HepG2 (cell line): ENCODE measurements at regions not wholly inside any gene's neighbourhood (a gene's known extent, or its start where the extent isn't known, plus 50 kb on each side); places are given as distances from the start of the nearest gene placed in this dataset.

ENCODE experiments used
- ATAC-seq: fragments of 200-7000 bp; cut with Tn5 transposase; 3 replicates; pipeline ENCODE4 v1.9.1; 2020; ENCODE audit warnings: mild to moderate bottlenecking, moderate library complexity
- BruUV-seq: library from RNA; stranded (reverse); fragments of 400-500 nt; replicated peaks from 2 replicates; lab custom pipeline; 2021; lab: Mats Ljungman, UMichigan
- CTCF ChIA-PET: fragments of 300-600 bp; formaldehyde crosslinking; extraction: SDS; loops from one replicate; lab custom pipeline; 2021; ENCODE audit warnings: low total read pairs, inconsistent platforms, low intra/inter-chr PET ratio; lab: Yijun Ruan, JAX
- POLR2A ChIA-PET: fragments of 350-600 bp; sonication (Branson Sonifier 250); formaldehyde crosslinking; loops from one replicate; lab custom pipeline; 2020; ENCODE audit warnings: antibody characterized with exemption, inconsistent platforms; lab: Yijun Ruan, JAX
- DNase-seq: peaks from one replicate; pipeline ENCODE4 v3.0.0-alpha.2; 2015; ENCODE audit warnings: low spot score
- FAIRE-seq: peaks from 3 replicates; lab custom pipeline; 2011; peaks lifted over from hg19 to GRCh38; lab: Jason Lieb, UNC
- H2AFZ ChIP-seq: one replicate; pipeline ENCODE4 v1.6.1; 2011; ENCODE audit warnings: low read length, inconsistent platforms
- H3K27ac ChIP-seq: fragments of 300-600 bp; 3 replicates; pipeline ENCODE4 v1.8.0; 2011; ENCODE audit warnings: mixed run types, mild to moderate bottlenecking, mixed read lengths, low read length, inconsistent platforms; ENCODE audit not compliant: insufficient read depth; ENCODE audit errors: extremely low read length
- H3K27me3 ChIP-seq, 2 experiments: fragments of 200-600 bp in 1 of 2; 2 replicates in 1 of 2; 3 replicates in 1 of 2; pipeline versions ENCODE4 v1.6.0 to v1.8.0; 2011; ENCODE audit warnings: low read length in 2 of 2, mild to moderate bottlenecking in 2 of 2, moderate library complexity in 2 of 2, inconsistent platforms in 1 of 2; ENCODE audit not compliant: insufficient read depth in 2 of 2, control insufficient read depth in 1 of 2
- H3K36me3 ChIP-seq, 2 experiments: fragments of 200-600 bp in 1 of 2; replicated peaks in 1 of 2; 2 replicates in 1 of 2; 3 replicates in 1 of 2; pipeline versions ENCODE4 v1.5.1 to v1.8.0; 2011; ENCODE audit warnings: low read length in 2 of 2, inconsistent platforms in 1 of 2; ENCODE audit not compliant: insufficient read depth in 2 of 2, control insufficient read depth in 1 of 2
- H3K4me1 ChIP-seq: 2 replicates; pipeline ENCODE4 v1.5.1; 2012; ENCODE audit warnings: low read length, inconsistent platforms; ENCODE audit not compliant: insufficient read depth
- H3K4me2 ChIP-seq: 2 replicates; pipeline ENCODE4 v1.6.0; 2011; ENCODE audit warnings: low read depth, low read length, inconsistent platforms
- H3K4me3 ChIP-seq, 3 experiments: fragments of 200-600 bp in 1 of 3; sonication (generic), shearing (Covaris generic) in 1 of 3; replicated peaks in 1 of 3; 2 replicates each; pipeline ENCODE4 v1.5.1; 2011 to 2016; ENCODE audit warnings: low read length in 3 of 3, inconsistent platforms in 2 of 3, low read depth in 2 of 3, mild to moderate bottlenecking in 2 of 3, control low read depth in 1 of 3, mixed read lengths in 1 of 3; ENCODE audit not compliant: insufficient read depth in 1 of 3
- H3K79me2 ChIP-seq: one replicate; pipeline ENCODE4 v1.6.1; 2011; ENCODE audit warnings: low read length, inconsistent platforms; ENCODE audit not compliant: insufficient read depth
- H3K9ac ChIP-seq: 2 replicates; pipeline ENCODE4 v1.6.0; 2011; ENCODE audit warnings: mild to moderate bottlenecking, low read depth, low read length, inconsistent platforms; ENCODE audit not compliant: insufficient read depth
- H3K9me3 ChIP-seq: 2 replicates; pipeline ENCODE4 v1.5.1; 2012; ENCODE audit warnings: mild to moderate bottlenecking, low read length
- H4K20me1 ChIP-seq: 2 replicates; pipeline ENCODE4 v1.6.0; 2011; ENCODE audit warnings: inconsistent platforms, mild to moderate bottlenecking, low read length, moderate library complexity; ENCODE audit not compliant: insufficient read depth
- ESRRA ChIP-seq: sonication (generic); formaldehyde crosslinking; IDR thresholded peaks from 2 replicates; pipeline ENCODE4 v1.5.1; 2020; ENCODE audit warnings: mild to moderate bottlenecking, low read depth, missing genetic modification reagents
- KAT7 ChIP-seq: IDR thresholded peaks from 2 replicates; pipeline ENCODE4 v1.6.1; 2018; ENCODE audit warnings: borderline replicate concordance, missing compliant biosample characterization
- KLF12 ChIP-seq: sonication (generic); formaldehyde crosslinking; IDR thresholded peaks from 2 replicates; pipeline ENCODE4 v1.4.0; 2020; ENCODE audit warnings: missing genetic modification reagents, borderline replicate concordance
- NRL ChIP-seq: sonication (generic); formaldehyde crosslinking; IDR thresholded peaks from 2 replicates; pipeline ENCODE4 v1.5.0; 2020; ENCODE audit warnings: missing genetic modification reagents, mild to moderate bottlenecking, moderate library complexity, borderline replicate concordance
- SMAD1 ChIP-seq: sonication (generic); formaldehyde crosslinking; IDR thresholded peaks from 2 replicates; pipeline ENCODE4 v1.4.0; 2020; ENCODE audit warnings: missing genetic modification reagents, low read depth, mild to moderate bottlenecking, borderline replicate concordance
- ZBTB3 ChIP-seq: sonication (generic); formaldehyde crosslinking; IDR thresholded peaks from 2 replicates; pipeline ENCODE4 v1.4.0; 2020; ENCODE audit warnings: low read depth, mild to moderate bottlenecking, moderate library complexity, missing genetic modification reagents, borderline replicate concordance
- ZFAT ChIP-seq: sonication (generic); formaldehyde crosslinking; conservative IDR thresholded peaks from 2 replicates; pipeline ENCODE4 v1.8.1; 2023; ENCODE audit warnings: missing genetic modification reagents, inconsistent platforms
- ZNF230 ChIP-seq: sonication (generic); formaldehyde crosslinking; IDR thresholded peaks from 2 replicates; pipeline ENCODE4 v1.4.0; 2020; ENCODE audit warnings: mild to moderate bottlenecking, missing genetic modification reagents
- ZNF335 ChIP-seq: sonication (generic); formaldehyde crosslinking; IDR thresholded peaks from 2 replicates; pipeline ENCODE4 v1.4.0; 2020; ENCODE audit warnings: missing genetic modification reagents
- WGBS: methylation state at CpG from one replicate; pipeline ENCODE4 v1.1.6; 2017; ENCODE audit warnings: low lambda C conversion rate; 5-methylcytosine and 5-hydroxymethylcytosine counted together
- in situ Hi-C: cut with HindIII; loops from 2 replicates; pipeline ENCODE4 v1.10.0; 2017; ENCODE audit warnings: low pct_unique_long_range_greater_than_20kb; ENCODE audit not compliant: extremely low pct_ligation_motif_present
- intact Hi-C: fragments of 100-400 bp; cut with micrococcal nuclease; formaldehyde crosslinking; loops from one replicate; pipeline ENCODE4 v1.10.0; 2022; ENCODE audit not compliant: unreplicated experiment
- TF ChIP-seq, protein P1 (sequence below): sonication (generic); formaldehyde crosslinking; IDR thresholded peaks from 2 replicates; pipeline ENCODE4 v1.4.0; 2020; ENCODE audit warnings: missing genetic modification reagents, borderline replicate concordance
- TF ChIP-seq, protein P2 (sequence below): sonication (generic); formaldehyde crosslinking; IDR thresholded peaks from 2 replicates; pipeline ENCODE4 v1.9.0; 2022; ENCODE audit warnings: missing genetic modification reagents, mild to moderate bottlenecking, borderline replicate concordance
- TF ChIP-seq, protein P3 (sequence below): sonication (generic); formaldehyde crosslinking; IDR thresholded peaks from 2 replicates; pipeline ENCODE4 v1.4.0; 2020; ENCODE audit warnings: missing genetic modification reagents, mild to moderate bottlenecking, borderline replicate concordance
- TF ChIP-seq, protein P4 (sequence below): sonication (generic); formaldehyde crosslinking; IDR thresholded peaks from 2 replicates; pipeline ENCODE4 v1.4.0; 2020; ENCODE audit warnings: missing genetic modification reagents, borderline replicate concordance

DNA sequence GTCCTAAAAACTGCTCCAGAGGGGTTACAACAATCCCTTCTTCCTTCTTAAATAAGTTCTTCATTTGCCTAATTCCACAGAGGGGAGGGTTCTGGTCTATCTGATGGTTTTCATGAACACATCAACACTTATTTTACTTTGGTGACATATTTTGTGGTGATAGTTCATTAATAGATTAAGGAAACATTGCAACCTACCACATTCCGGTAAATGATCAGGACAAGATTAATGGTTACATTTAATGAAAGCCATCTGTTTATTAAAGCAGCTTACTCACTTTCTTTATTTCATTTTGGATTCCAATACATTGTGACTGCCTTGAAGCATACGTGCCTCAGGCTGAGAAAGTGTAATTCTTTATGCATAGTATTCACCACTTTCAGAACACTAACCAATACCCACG lies 101.0 kb downstream of the SKIDA1 start:
- no peaks in the 10 kb centered on the region for H4K20me1 ChIP-seq
- H3K9ac ChIP-seq = no peak overlapping the region
- BruUV-seq = no TSS peak
- H2AFZ ChIP-seq = no peak overlapping the region
- no peaks in the 10 kb centered on the region; the same call in 1 of the 2 replicates for H3K9me3 ChIP-seq
- CTCF ChIA-PET = no interaction called here
- H3K4me2 ChIP-seq = no peak overlapping the region
- POLR2A ChIA-PET = no interaction called here
- intact Hi-C loops (no loop called here), in situ Hi-C loops (no loop called here)
- ATAC-seq (no peak), FAIRE-seq (peak; percentile 21), DNase-seq (no peak)
- H3K4me3 ChIP-seq = no peak overlapping the region
- no peaks in the 10 kb centered on the region; a peak in 2 of 5 replicates for H3K27me3 ChIP-seq
- no peak overlapping the region for H3K27ac ChIP-seq
- H3K4me1 ChIP-seq = peaks cover 9% of the 10 kb centered on the region
- no peaks in the 10 kb centered on the region for H3K79me2 ChIP-seq
- no peaks in the 10 kb centered on the region for H3K36me3 ChIP-seq
- WGBS = 34% methylated on average over 3 of the region's 3 CpGs
- TF ChIP-seq, protein P1, sequence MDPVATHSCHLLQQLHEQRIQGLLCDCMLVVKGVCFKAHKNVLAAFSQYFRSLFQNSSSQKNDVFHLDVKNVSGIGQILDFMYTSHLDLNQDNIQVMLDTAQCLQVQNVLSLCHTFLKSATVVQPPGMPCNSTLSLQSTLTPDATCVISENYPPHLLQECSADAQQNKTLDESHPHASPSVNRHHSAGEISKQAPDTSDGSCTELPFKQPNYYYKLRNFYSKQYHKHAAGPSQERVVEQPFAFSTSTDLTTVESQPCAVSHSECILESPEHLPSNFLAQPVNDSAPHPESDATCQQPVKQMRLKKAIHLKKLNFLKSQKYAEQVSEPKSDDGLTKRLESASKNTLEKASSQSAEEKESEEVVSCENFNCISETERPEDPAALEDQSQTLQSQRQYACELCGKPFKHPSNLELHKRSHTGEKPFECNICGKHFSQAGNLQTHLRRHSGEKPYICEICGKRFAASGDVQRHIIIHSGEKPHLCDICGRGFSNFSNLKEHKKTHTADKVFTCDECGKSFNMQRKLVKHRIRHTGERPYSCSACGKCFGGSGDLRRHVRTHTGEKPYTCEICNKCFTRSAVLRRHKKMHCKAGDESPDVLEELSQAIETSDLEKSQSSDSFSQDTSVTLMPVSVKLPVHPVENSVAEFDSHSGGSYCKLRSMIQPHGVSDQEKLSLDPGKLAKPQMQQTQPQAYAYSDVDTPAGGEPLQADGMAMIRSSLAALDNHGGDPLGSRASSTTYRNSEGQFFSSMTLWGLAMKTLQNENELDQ (CRISPR knock-in tag) = no peak
- TF ChIP-seq ESRRA (CRISPR knock-in tag) = no peak
- TF ChIP-seq, protein P2, sequence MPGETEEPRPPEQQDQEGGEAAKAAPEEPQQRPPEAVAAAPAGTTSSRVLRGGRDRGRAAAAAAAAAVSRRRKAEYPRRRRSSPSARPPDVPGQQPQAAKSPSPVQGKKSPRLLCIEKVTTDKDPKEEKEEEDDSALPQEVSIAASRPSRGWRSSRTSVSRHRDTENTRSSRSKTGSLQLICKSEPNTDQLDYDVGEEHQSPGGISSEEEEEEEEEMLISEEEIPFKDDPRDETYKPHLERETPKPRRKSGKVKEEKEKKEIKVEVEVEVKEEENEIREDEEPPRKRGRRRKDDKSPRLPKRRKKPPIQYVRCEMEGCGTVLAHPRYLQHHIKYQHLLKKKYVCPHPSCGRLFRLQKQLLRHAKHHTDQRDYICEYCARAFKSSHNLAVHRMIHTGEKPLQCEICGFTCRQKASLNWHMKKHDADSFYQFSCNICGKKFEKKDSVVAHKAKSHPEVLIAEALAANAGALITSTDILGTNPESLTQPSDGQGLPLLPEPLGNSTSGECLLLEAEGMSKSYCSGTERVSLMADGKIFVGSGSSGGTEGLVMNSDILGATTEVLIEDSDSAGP = no peak
- TF ChIP-seq, protein P3, sequence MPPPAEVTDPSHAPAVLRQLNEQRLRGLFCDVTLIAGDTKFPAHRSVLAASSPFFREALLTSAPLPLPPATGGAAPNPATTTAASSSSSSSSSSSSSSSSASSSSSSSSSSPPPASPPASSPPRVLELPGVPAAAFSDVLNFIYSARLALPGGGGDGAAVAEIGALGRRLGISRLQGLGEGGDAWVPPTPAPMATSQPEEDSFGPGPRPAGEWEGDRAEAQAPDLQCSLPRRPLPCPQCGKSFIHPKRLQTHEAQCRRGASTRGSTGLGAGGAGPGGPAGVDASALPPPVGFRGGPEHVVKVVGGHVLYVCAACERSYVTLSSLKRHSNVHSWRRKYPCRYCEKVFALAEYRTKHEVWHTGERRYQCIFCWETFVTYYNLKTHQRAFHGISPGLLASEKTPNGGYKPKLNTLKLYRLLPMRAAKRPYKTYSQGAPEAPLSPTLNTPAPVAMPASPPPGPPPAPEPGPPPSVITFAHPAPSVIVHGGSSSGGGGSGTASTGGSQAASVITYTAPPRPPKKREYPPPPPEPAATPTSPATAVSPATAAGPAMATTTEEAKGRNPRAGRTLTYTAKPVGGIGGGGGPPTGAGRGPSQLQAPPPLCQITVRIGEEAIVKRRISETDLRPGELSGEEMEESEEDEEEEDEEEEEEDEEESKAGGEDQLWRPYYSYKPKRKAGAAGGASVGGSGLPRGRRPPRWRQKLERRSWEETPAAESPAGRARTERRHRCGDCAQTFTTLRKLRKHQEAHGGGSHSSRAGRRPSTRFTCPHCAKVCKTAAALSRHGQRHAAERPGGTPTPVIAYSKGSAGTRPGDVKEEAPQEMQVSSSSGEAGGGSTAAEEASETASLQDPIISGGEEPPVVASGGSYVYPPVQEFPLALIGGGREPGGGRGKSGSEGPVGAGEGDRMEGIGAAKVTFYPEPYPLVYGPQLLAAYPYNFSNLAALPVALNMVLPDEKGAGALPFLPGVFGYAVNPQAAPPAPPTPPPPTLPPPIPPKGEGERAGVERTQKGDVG (CRISPR knock-in tag) = no peak
- TF ChIP-seq ZBTB3 (CRISPR knock-in tag) = no peak
- TF ChIP-seq, protein P4, sequence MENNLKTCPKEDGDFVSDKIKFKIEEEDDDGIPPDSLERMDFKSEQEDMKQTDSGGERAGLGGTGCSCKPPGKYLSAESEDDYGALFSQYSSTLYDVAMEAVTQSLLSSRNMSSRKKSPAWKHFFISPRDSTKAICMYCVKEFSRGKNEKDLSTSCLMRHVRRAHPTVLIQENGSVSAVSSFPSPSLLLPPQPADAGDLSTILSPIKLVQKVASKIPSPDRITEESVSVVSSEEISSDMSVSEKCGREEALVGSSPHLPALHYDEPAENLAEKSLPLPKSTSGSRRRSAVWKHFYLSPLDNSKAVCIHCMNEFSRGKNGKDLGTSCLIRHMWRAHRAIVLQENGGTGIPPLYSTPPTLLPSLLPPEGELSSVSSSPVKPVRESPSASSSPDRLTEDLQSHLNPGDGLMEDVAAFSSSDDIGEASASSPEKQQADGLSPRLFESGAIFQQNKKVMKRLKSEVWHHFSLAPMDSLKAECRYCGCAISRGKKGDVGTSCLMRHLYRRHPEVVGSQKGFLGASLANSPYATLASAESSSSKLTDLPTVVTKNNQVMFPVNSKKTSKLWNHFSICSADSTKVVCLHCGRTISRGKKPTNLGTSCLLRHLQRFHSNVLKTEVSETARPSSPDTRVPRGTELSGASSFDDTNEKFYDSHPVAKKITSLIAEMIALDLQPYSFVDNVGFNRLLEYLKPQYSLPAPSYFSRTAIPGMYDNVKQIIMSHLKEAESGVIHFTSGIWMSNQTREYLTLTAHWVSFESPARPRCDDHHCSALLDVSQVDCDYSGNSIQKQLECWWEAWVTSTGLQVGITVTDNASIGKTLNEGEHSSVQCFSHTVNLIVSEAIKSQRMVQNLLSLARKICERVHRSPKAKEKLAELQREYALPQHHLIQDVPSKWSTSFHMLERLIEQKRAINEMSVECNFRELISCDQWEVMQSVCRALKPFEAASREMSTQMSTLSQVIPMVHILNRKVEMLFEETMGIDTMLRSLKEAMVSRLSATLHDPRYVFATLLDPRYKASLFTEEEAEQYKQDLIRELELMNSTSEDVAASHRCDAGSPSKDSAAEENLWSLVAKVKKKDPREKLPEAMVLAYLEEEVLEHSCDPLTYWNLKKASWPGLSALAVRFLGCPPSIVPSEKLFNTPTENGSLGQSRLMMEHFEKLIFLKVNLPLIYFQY (CRISPR knock-in tag) = no peak
- no peak for TF ChIP-seq KAT7 (CRISPR knock-in tag)
- TF ChIP-seq KLF12 (CRISPR knock-in tag) = no peak
- TF ChIP-seq NRL = no peak
- no peak for TF ChIP-seq ZNF335 (CRISPR knock-in tag)
- no peak for TF ChIP-seq ZNF230 (CRISPR knock-in tag)
- TF ChIP-seq ZFAT = no peak
- TF ChIP-seq SMAD1 (CRISPR knock-in tag) = no peak
